Liver (tissue), 8 donors: ENCODE measurements at regions not wholly inside any gene's neighbourhood (a gene's known extent, or its start where the extent isn't known, plus 50 kb on each side); places are given as distances from the start of the nearest gene placed in this dataset.

ENCODE experiments used
- DNase-seq: peaks from one replicate; pipeline ENCODE4 v3.0.0-alpha.2; 2017; ENCODE audit warnings: low spot score
- H3K27ac ChIP-seq, 2 donors: one replicate each; pipeline ENCODE4 v1.7.0; 2013; ENCODE audit warnings: inconsistent platforms in 2 of 2, low read length in 2 of 2, control low read depth in 1 of 2, low read depth in 1 of 2, mild to moderate bottlenecking in 1 of 2
- H3K27me3 ChIP-seq, 4 donors: one replicate each; pipeline versions ENCODE4 v1.6.1 to v1.7.0; 2013; ENCODE audit warnings: low read length in 3 of 4, inconsistent platforms in 1 of 4, mild to moderate bottlenecking in 1 of 4, moderate library complexity in 1 of 4; ENCODE audit not compliant: control insufficient read depth in 4 of 4, insufficient read depth in 4 of 4
- H3K36me3 ChIP-seq, 4 donors: one replicate each; pipeline versions ENCODE4 v1.6.1 to v1.7.0; 2013; ENCODE audit warnings: low read length in 3 of 4, mild to moderate bottlenecking in 3 of 4, low read depth in 1 of 4, moderate library complexity in 1 of 4; ENCODE audit not compliant: control insufficient read depth in 4 of 4, insufficient read depth in 3 of 4
- H3K4me1 ChIP-seq, 4 donors: one replicate each; pipeline versions ENCODE4 v1.6.1 to v1.7.0; 2013; ENCODE audit warnings: low read length in 3 of 4, mild to moderate bottlenecking in 3 of 4, moderate library complexity in 1 of 4; ENCODE audit not compliant: control insufficient read depth in 4 of 4, insufficient read depth in 4 of 4
- H3K4me3 ChIP-seq, 3 donors: one replicate each; pipeline versions ENCODE4 v1.6.1 to v1.7.0; 2013; ENCODE audit warnings: low read length in 3 of 3, control low read depth in 1 of 3, low read depth in 1 of 3, mild to moderate bottlenecking in 1 of 3
- H3K9ac ChIP-seq, 2 donors: one replicate each; pipeline ENCODE4 v1.7.0; 2013; ENCODE audit warnings: low read length in 2 of 2, mild to moderate bottlenecking in 2 of 2, moderate library complexity in 2 of 2, control low read depth in 1 of 2, low read depth in 1 of 2
- H3K9me3 ChIP-seq, 4 donors: one replicate each; pipeline versions ENCODE4 v1.6.1 to v1.7.0; 2013; ENCODE audit warnings: low read length in 3 of 4; ENCODE audit not compliant: control insufficient read depth in 4 of 4
- ATF3 ChIP-seq: IDR thresholded peaks from 2 replicates; pipeline ENCODE4 v1.6.1; 2016; ENCODE audit warnings: antibody characterized with exemption
- EGR1 ChIP-seq, 2 donors: IDR thresholded peaks; 2 replicates each; pipeline ENCODE4 v1.6.1; 2016 to 2018; ENCODE audit warnings: antibody characterized with exemption in 2 of 2, low read depth in 2 of 2
- FOXA1 ChIP-seq: IDR thresholded peaks from 2 replicates; pipeline ENCODE4 v1.6.1; 2016; ENCODE audit warnings: antibody characterized with exemption
- GABPA ChIP-seq, 2 donors: IDR thresholded peaks in 1 of 2; conservative IDR thresholded peaks in 1 of 2; 2 replicates each; pipeline ENCODE4 v1.6.1; 2016; ENCODE audit warnings: antibody characterized with exemption in 2 of 2, mild to moderate bottlenecking in 1 of 2, moderate library complexity in 1 of 2
- HNF4A ChIP-seq, 2 donors: conservative IDR thresholded peaks; 2 replicates each; pipeline ENCODE4 v1.6.1; 2016; ENCODE audit warnings: antibody characterized with exemption in 2 of 2, mild to moderate bottlenecking in 2 of 2
- HNF4G ChIP-seq: IDR thresholded peaks from 2 replicates; pipeline ENCODE4 v1.6.1; 2016; ENCODE audit warnings: antibody characterized with exemption
- JUND ChIP-seq, 2 donors: IDR thresholded peaks; 2 replicates each; pipeline ENCODE4 v1.6.1; 2016; ENCODE audit warnings: antibody characterized with exemption in 2 of 2
- NR2F2 ChIP-seq: IDR thresholded peaks from 2 replicates; pipeline ENCODE4 v1.6.1; 2016; ENCODE audit warnings: antibody characterized with exemption
- RAD21 ChIP-seq, 2 donors: IDR thresholded peaks; 2 replicates each; pipeline ENCODE4 v1.6.1; 2016; ENCODE audit warnings: antibody characterized with exemption in 2 of 2, mild to moderate bottlenecking in 2 of 2
- REST ChIP-seq: IDR thresholded peaks from 2 replicates; pipeline ENCODE4 v1.6.1; 2016; ENCODE audit warnings: antibody characterized with exemption, mild to moderate bottlenecking
- RXRA ChIP-seq, 2 donors: IDR thresholded peaks; 2 replicates each; pipeline ENCODE4 v1.6.1; 2017 to 2018; ENCODE audit warnings: antibody characterized with exemption in 2 of 2, mild to moderate bottlenecking in 1 of 2
- SP1 ChIP-seq: IDR thresholded peaks from 2 replicates; pipeline ENCODE4 v1.6.1; 2018; ENCODE audit warnings: antibody characterized with exemption, mild to moderate bottlenecking
- TAF1 ChIP-seq: conservative IDR thresholded peaks from 2 replicates; pipeline ENCODE4 v1.6.1; 2016; ENCODE audit warnings: antibody characterized with exemption, mild to moderate bottlenecking
- WGBS: extraction: QIAGEN DNeasy Blood & Tissue Kit; methylation state at CpG from one replicate; pipeline ENCODE4 v1.1.7; 2013; 5-methylcytosine and 5-hydroxymethylcytosine counted together
- TF ChIP-seq, protein P1 (sequence below): IDR thresholded peaks from 2 replicates; pipeline ENCODE4 v1.6.1; 2016; ENCODE audit warnings: antibody characterized with exemption
- TF ChIP-seq, protein P2 (sequence below): fragments of 150-350 bp; IDR thresholded peaks from 2 replicates; pipeline ENCODE4 v1.5.1; 2017; ENCODE audit warnings: improper control_type of control experiment, low read depth, low read length; ENCODE audit not compliant: missing input control
- donor health status: healthy.
- donor health status: healthy.
- donor health status: healthy.
- donor health status: healthy.
- donor health status: healthy.

GRCh38 chr9:110089681-110090370, 118.1 kb downstream of the C9orf152 start:
- TF ChIP-seq FOXA1, result no peak
- peak in 1 of 2 donors; percentile 41 for TF ChIP-seq HNF4A (conservative IDR thresholded peaks at IDR 0.05)
- Histone ChIP-seq H3K4me1 (peaks cover 0 to 5% (median 0%) of the 10 kb centered on the region in 4 donors), H3K27me3 (no peaks in the 10 kb centered on the region), H3K9me3 (no peaks in the 10 kb centered on the region), H3K4me3 (no peak overlapping the region), H3K36me3 (no peaks in the 10 kb centered on the region), H3K27ac (no peak overlapping the region), H3K9ac (no peak overlapping the region)
- 57% methylated on average over 12 of the region's 12 CpGs for WGBS
- no peak for DNase-seq

GRCh38 chr9:110092792-110093191, 115.2 kb downstream of the C9orf152 start:
- Histone ChIP-seq H3K4me1 (peaks cover 0 to 13% (median 0%) of the 10 kb centered on the region in 4 donors), H3K27me3 (no peaks in the 10 kb centered on the region), H3K4me3 (no peak overlapping the region), H3K27ac (no peak overlapping the region), H3K9ac (no peak overlapping the region), H3K36me3 (no peaks in the 10 kb centered on the region), H3K9me3 (no peaks in the 10 kb centered on the region)
- 91% methylated on average over 5 of the region's 5 CpGs for WGBS
- DNase-seq, result no peak
- TF ChIP-seq FOXA1 (no peak), SP1 (no peak), REST (no peak), ATF3 (no peak), NR2F2 (no peak), TAF1 (no peak), JUND (IDR thresholded peaks at IDR 0.05) (no peak), EGR1 (IDR thresholded peaks at IDR 0.05; ENCODE audit: low read depth in 2 of 2) (no peak), HNF4A (conservative IDR thresholded peaks at IDR 0.05) (no peak), GABPA (IDR thresholded peaks at IDR 0.05 in 1 of 2, conservative IDR thresholded peaks at IDR 0.05 in 1 of 2) (no peak), RXRA (IDR thresholded peaks at IDR 0.05) (no peak), RAD21 (IDR thresholded peaks at IDR 0.05) (no peak), HNF4G (no peak)
- TF ChIP-seq, protein P1, sequence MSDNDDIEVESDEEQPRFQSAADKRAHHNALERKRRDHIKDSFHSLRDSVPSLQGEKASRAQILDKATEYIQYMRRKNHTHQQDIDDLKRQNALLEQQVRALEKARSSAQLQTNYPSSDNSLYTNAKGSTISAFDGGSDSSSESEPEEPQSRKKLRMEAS, result no peak
- TF ChIP-seq, protein P2, sequence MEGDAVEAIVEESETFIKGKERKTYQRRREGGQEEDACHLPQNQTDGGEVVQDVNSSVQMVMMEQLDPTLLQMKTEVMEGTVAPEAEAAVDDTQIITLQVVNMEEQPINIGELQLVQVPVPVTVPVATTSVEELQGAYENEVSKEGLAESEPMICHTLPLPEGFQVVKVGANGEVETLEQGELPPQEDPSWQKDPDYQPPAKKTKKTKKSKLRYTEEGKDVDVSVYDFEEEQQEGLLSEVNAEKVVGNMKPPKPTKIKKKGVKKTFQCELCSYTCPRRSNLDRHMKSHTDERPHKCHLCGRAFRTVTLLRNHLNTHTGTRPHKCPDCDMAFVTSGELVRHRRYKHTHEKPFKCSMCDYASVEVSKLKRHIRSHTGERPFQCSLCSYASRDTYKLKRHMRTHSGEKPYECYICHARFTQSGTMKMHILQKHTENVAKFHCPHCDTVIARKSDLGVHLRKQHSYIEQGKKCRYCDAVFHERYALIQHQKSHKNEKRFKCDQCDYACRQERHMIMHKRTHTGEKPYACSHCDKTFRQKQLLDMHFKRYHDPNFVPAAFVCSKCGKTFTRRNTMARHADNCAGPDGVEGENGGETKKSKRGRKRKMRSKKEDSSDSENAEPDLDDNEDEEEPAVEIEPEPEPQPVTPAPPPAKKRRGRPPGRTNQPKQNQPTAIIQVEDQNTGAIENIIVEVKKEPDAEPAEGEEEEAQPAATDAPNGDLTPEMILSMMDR, result no peak
